ENCODE measurements at regions not wholly inside any gene's neighbourhood (a gene's known extent, or its start where the extent isn't known, plus 50 kb on each side); places are given as distances from the start of the nearest gene placed in this dataset.
"Not testable (repeated sequence)": the region's sequence is repeated elsewhere in the genome, so short reads cannot be mapped to it uniquely, and the experiment has no call there.

- no peak for TF ChIP-seq CTCF (IDR thresholded peaks at IDR 0.05; ENCODE audit: unreplicated experiment)
- Mint-ChIP-seq H3K27me3 (ENCODE audit: unreplicated experiment) (no peaks in the 10 kb centered on the region), H3K27ac (ENCODE audit: unreplicated experiment) (no peak overlapping the region), H3K9me3 (ENCODE audit: unreplicated experiment) (no peaks in the 10 kb centered on the region), H3K4me3 (ENCODE audit: unreplicated experiment) (no peak overlapping the region), H3K36me3 (ENCODE audit: low read depth, unreplicated experiment) (no peaks in the 10 kb centered on the region), H3K4me1 (ENCODE audit: unreplicated experiment) (peaks cover 4% of the 10 kb centered on the region)
- no peak for DNase-seq (ENCODE audit: low spot score)
Measured at GRCh38 chr11:121864660-121865059, 251.4 kb downstream of the BLID start.

GRCh38 chr11:121863126-121863525 lies 252.9 kb downstream of the BLID start:
- no peak for TF ChIP-seq CTCF (IDR thresholded peaks at IDR 0.05; ENCODE audit: unreplicated experiment)
- H3K27ac Mint-ChIP-seq (ENCODE audit: unreplicated experiment) = no peak overlapping the region
- no peak overlapping the region for H3K4me3 Mint-ChIP-seq (ENCODE audit: unreplicated experiment)
- no peaks in the 10 kb centered on the region for H3K4me1 Mint-ChIP-seq (ENCODE audit: unreplicated experiment)
- DNase-seq (ENCODE audit: low spot score) = no peak
- no peaks in the 10 kb centered on the region for H3K27me3 Mint-ChIP-seq (ENCODE audit: unreplicated experiment)
- no peaks in the 10 kb centered on the region for H3K36me3 Mint-ChIP-seq (ENCODE audit: low read depth, unreplicated experiment)
- H3K9me3 Mint-ChIP-seq (ENCODE audit: unreplicated experiment) = no peaks in the 10 kb centered on the region

- DNase-seq (ENCODE audit: low spot score); H3K27me3 Mint-ChIP-seq (ENCODE audit: unreplicated experiment); H3K36me3 Mint-ChIP-seq (ENCODE audit: low read depth, unreplicated experiment); H3K9me3 Mint-ChIP-seq (ENCODE audit: unreplicated experiment); H3K4me1 Mint-ChIP-seq (ENCODE audit: unreplicated experiment); H3K27ac Mint-ChIP-seq (ENCODE audit: unreplicated experiment); H3K4me3 Mint-ChIP-seq (ENCODE audit: unreplicated experiment): not testable (repeated sequence)
Measured at GRCh38 chr11:121855138-121855537, 260.9 kb downstream of the BLID start.

GRCh38 chr11:121844016-121844415 lies 272.0 kb downstream of the BLID start:
- no peaks in the 10 kb centered on the region for H3K4me1 Mint-ChIP-seq (ENCODE audit: unreplicated experiment)
- H3K36me3 Mint-ChIP-seq (ENCODE audit: low read depth, unreplicated experiment) = no peaks in the 10 kb centered on the region
- H3K27ac Mint-ChIP-seq (ENCODE audit: unreplicated experiment) = no peak overlapping the region
- H3K9me3 Mint-ChIP-seq (ENCODE audit: unreplicated experiment) = no peaks in the 10 kb centered on the region
- no peak for TF ChIP-seq CTCF (IDR thresholded peaks at IDR 0.05; ENCODE audit: unreplicated experiment)
- H3K4me3 Mint-ChIP-seq (ENCODE audit: unreplicated experiment) = no peak overlapping the region
- peaks cover 5% of the 10 kb centered on the region for H3K27me3 Mint-ChIP-seq (ENCODE audit: unreplicated experiment)
- no peak for DNase-seq (ENCODE audit: low spot score)

- TF ChIP-seq CTCF (IDR thresholded peaks at IDR 0.05; ENCODE audit: unreplicated experiment) = no peak
- Mint-ChIP-seq H3K27me3 (ENCODE audit: unreplicated experiment) (peaks cover 5% of the 10 kb centered on the region), H3K9me3 (ENCODE audit: unreplicated experiment) (no peaks in the 10 kb centered on the region), H3K36me3 (ENCODE audit: low read depth, unreplicated experiment) (no peaks in the 10 kb centered on the region), H3K4me1 (ENCODE audit: unreplicated experiment) (no peaks in the 10 kb centered on the region), H3K27ac (ENCODE audit: unreplicated experiment) (no peak overlapping the region), H3K4me3 (ENCODE audit: unreplicated experiment) (no peak overlapping the region)
- DNase-seq (ENCODE audit: low spot score) = no peak
Measured at GRCh38 chr11:121842192-121842585, 273.8 kb downstream of the BLID start.
